HG03565 (cell line): ENCODE measurements at regions not wholly inside any gene's neighbourhood (a gene's known extent, or its start where the extent isn't known, plus 50 kb on each side); places are given as distances from the start of the nearest gene placed in this dataset.

Experiments used
- ATAC-seq: cut with Tn5 transposase; IDR thresholded peaks from one replicate; pipeline ENCODE4 v1.9.1; 2021; ENCODE audit warnings: mild to moderate bottlenecking, moderate library complexity; ENCODE audit not compliant: unreplicated experiment

DNA sequence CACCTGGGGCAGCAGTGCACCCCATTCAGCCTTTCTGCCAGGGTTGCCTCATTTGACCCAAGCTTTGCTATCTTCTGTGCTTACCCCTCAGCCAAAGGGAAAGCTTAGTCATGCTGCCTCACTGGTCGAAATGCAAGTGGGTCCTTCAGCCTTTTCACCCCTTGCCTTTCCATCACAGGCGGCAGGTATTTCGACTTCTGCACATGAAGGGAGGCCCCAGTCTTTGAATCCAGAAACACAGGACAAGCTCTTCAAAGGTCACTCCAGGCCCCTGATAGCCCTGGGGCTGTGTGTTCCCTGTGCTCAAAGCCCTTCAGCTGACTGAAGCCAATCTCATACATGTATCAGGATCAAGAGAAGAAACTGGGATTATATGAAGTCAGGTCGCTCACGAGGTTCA is 129.7 kb downstream of the SNX19 start:
- ATAC-seq = no peak

- no peak for ATAC-seq
Measured at GRCh38 chr11:130787092-130787616, 129.1 kb downstream of the SNX19 start.

- ATAC-seq = no peak
Measured at GRCh38 chr11:130787973-130788570, 128.2 kb downstream of the SNX19 start.

- ATAC-seq = no peak
Measured at GRCh38 chr11:130789056-130789640, 127.1 kb downstream of the SNX19 start.

DNA sequence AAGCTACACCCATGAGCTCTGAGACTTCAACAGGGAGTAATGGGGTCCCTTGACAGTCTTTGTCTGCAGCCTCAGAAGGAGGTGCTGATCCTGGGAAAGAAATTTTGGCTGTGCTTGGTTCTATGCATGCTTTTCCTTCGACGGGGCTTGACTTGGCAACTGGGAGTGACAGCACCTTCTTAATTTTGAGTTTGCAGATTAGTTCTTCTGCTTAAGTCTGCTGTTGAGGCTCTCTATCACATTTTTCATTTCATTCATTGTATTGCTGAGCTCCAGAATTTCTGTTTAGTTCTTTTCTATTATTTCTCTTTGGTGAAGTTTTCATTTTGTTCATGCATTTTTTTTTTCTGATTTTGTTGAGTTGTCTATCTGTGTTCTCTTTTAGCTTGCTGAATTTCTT is 125.6 kb downstream of the SNX19 start:
- no peak for ATAC-seq

GRCh38 chr11:130792772-130793171 is 123.5 kb downstream of the SNX19 start:
- no peak for ATAC-seq

- ATAC-seq = no peak
Measured at GRCh38 chr11:130796828-130797227, 119.5 kb downstream of the SNX19 start.

GRCh38 chr11:130798280-130798679 is 118.0 kb downstream of the SNX19 start:
- no peak for ATAC-seq

GRCh38 chr11:130798801-130799200 is 117.5 kb downstream of the SNX19 start:
- ATAC-seq = no peak

- no peak for ATAC-seq
Measured at GRCh38 chr11:130801333-130802122, 114.8 kb downstream of the SNX19 start.

DNA sequence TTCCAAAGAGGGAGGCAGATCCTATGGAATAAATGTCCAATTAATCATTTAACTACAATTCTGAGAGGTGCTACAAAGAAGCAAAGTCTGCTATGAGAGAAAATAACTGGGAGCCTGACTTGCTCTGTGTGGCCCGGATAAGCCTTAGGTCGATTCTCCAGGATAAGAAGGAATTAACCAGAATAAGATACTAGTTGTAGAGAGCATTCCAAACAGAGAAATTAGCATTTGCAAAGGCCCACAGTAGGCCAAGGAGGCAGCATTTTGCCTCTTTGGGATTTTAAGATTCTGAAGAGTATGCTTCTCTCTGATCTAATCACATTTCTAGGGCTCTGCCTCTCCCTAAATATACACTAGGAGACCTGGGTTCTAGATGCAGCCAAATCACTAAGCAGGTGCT is 113.7 kb downstream of the SNX19 start:
- ATAC-seq = no peak

GRCh38 chr11:130804306-130805076 is 111.8 kb downstream of the SNX19 start:
- ATAC-seq = no peak

GRCh38 chr11:130806746-130807145 is 109.5 kb downstream of the SNX19 start:
- ATAC-seq = no peak

GRCh38 chr11:130808541-130808940 is 107.7 kb downstream of the SNX19 start:
- no peak for ATAC-seq

DNA sequence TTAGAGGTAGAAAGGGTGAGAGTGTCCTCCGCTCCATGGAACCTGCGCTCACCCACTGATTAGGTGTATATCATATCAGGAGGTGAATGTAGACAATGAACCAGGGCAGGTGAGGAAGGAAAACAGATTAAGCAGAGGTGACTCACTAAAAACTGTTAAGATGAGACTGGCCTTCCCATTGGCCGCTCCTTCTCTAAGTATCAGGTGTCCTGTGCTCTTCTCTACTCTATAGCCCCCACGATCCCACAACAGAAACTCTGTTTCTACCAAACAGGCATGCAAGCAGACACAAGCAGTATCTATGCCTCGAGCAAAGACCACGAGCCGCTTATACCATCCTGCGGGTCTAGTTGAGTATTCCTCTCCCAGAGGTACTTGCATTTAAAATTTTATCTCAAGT is 103.1 kb downstream of the SNX19 start:
- no peak for ATAC-seq

DNA sequence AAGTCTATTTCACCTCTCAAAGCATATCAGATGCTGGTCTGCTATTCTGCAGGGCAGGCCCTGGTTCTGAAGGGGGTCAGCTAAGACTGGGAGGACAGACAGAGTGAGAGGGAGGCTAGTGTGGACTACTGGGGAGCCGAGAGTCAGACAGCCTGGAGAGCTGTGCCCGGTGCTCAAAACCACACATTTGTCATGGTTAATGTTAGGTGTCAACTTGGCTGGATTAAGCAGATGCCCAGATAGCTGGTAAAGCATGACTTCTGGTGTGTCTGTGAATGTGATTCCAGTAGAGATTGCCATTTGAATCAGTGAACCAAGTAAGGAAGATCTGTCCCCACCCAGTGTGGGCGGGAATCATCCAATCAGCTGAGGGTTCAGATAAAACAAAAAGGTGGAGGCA is 102.6 kb downstream of the SNX19 start:
- ATAC-seq = no peak

- no peak for ATAC-seq
Measured at GRCh38 chr11:130814440-130815096, 101.7 kb downstream of the SNX19 start.

- no peak for ATAC-seq
Measured at GRCh38 chr11:130815097-130815802, 101.0 kb downstream of the SNX19 start.

DNA sequence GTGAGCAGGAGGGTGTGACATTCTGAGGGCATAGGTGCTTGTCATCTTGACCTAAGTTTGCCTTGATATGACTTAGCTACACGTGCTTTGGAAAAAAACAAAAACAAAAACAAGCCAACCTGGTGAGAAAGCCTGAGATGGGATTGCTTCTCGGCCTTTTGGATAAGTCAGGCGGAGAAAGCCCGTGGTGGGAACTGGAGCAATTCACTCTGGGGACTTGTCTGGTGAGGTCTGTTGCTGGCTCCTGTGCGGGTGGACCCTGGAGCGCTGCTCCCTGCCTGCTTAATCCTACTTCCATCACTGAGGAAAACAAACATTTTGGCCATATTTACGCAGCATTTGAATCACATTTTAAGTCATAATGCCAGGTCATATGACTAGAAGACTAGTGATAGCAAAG is 100.3 kb downstream of the SNX19 start:
- no peak for ATAC-seq
